ENCODE measurements at regions not wholly inside any gene's neighbourhood (a gene's known extent, or its start where the extent isn't known, plus 50 kb on each side); places are given as distances from the start of the nearest gene placed in this dataset.

DNA sequence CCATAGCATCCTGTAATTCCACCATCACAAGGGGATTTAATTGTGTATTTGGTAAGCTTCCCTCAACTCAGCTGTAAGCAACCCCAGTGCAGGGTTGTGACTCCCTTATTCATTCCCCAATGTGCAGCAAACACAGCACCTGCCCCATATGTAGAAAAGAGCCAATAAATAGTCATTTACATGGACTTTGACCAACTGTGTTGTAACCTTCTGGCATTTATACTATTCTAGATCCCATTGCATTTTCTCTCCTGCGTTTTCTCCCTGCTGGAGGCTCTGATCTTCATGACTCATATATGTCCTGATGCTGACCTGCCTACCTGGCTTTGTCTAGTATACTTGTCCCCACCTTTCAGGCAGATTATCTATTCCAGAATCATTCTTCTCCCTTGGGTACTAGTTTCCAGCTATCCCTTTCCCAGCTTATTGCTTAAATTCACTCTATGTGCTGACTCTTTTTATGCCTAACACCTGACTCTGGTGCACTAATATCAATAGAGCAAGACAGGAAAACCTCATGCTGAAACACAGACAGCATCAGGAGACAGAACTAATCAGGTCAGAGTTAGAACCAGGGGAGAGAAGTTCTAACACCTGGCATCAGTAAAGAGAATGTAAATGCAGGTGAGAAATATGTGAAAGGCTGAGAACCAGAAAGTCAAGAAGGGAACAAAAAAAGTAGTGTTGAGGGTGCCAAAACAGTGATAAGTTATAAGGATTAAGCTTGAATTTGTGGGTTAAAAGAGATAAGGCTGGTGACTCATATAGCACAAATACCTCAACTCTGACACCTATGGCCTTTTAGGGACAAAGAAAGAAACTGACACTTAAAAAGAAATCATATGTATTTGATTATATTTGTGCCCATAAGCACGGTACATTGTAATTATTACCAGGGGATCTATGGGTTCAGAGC is 402.7 kb downstream of the IPMK start:
- DNase-seq = no peak

DNA sequence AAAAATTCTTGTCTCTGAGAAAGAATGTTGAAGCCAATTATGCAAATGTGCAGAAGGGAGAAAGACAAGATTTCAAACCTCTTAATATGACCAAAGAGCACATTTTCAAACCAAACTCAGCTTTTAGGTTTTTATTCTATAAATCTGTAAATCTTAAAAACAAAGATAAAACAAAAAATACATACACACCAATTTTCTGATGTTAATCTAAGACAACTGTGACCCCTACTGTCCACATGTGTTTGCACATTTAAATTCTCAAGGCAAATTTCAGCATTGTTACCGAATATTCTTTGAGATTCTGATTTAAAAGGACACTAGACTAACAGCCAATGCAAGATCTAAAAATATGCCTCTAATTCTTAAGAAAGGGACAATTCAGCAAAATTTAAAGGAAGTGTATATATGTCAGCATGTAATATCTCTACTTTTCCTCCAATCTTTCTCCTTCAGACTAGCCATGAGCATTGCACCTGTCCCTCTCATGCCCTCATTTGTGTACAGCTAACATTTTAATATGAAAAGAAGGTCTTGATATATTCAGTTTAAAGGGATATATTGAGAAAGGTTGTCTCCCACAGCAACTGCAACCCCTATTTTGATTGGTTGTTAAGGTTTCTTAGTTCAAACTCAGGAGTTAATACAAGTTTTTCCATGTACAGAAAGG is 417.9 kb downstream of the IPMK start:
- no peak for DNase-seq

DNA sequence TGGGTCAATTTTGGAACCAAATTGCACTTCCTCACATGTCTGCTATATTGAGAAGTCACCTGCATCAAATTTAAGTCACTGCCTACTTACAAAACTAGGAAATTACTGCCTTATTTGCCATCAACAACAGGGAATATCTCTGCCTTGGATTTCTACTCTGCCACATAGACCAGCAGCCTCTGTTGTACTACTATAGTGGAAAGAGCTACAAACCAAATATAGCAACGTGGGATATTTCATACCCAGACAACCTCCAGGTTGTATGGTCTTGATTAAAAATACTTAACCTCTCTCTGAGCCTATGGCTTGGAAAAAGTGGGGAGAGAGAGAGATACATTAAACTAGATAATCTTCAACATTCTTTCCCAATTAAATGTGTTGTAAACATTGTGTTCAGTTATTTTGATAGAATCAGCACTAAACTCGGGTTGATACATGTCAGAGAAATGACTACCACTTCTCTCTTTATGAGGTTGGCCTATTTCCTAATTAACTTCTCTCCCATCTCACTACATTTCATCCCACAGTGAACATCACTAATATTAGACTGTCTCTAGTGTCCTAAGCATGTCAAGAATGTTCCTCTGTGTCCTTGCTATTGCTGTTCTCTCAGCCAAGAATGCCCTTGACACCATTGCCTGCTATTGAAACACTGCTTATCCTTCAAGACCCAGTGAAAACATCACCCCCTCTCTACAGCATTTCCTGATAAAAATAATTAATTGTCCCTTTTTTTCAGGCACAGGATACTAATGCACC is 421.2 kb downstream of the IPMK start:
- no peak for DNase-seq

DNA sequence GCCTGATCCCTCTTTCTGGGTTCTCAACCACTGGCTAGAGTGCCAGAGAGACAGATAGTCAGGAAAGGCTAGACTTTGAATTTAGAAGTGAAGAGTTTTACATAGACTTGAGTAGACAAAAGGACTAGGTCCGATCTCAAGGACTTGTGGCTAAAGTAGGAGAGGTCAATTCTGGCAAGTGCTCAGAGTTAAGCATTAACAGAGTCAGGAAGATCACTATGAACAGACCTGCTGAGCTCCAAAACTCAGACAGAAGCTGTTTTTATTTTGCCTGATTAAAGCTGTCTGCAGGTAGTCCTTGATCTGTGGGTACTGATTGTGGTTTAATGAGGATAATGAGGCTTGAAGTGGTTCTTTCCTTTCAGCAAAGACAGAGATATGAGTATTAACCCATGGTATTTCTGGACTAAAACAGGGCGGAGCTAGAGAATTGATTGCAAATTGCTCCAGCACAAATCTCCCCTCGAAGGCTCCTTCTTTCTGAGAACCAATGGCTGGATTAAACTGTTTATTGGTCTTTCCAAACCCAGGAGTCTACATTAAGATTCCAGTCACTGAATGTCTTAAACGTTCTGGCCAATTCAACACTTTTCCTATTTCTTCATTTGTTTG is 423.2 kb downstream of the IPMK start:
- DNase-seq = no peak

DNA sequence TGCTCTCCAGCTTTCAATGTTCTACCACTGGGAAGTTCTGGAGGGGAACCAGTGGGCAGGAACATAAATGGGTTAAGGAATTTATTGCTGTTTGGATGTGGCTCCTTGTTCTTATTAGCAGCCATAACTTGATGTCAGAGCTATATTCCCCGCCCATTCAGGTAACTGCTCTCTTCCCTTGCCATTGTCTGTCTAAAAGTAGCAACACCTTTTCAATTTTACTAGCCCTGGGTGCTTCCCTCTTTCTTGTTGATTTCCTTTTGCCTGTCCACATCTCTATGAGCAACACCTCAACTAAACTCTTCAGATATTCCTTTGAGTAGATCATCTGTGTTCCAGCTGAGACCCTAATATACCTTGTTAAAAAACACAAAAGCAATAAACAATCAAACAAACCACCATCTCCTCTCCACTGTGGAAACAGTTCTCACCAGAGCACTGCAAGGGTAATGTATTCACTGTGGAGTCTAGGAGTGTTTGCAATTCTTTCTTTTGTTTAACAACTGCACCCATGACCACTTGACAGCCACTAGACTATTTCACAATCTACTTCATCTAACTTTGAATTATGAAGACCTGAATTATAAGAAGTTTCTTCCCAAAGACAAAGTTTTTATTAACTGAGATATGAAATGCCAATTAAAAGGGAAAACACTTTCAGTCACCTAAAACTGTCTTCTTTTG is 436.7 kb downstream of the IPMK start:
- DNase-seq = no peak

DNA sequence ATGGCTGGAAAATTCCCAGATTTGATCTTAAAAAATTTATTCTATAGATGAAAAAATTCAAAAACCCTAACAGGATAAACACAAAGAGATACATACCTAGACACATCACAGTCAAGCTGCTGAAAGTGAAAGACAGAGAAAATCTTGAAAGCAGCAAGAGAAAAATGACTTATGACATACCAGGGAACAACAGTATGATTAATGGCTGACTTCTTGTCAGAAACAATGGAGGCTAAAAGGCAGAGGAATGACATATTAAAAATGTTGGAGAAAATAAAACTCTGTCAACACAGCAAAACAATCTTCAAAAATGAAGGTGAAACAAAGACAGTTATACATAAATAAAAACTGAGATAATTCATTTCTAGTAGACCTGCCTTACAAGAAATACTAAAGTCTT is 442.7 kb downstream of the IPMK start:
- DNase-seq = no peak

DNA sequence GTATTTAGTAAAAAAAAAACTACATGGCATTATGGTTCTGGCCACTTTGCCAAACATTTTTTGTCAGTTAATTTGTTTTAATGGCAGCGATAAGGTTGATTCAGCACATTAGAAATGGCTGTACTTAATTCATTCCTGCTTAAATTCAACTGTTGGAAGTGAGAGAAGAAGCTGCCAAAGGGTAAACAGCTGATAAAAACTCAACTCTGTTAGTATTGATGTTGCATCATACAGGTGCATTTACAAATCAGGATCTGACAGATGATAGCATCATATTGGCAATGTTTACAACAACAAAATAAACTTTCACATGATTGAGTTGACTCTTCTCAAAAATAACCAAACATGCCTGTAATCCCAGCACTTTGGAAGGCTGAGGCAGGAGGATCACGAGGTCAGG is 444.3 kb downstream of the IPMK start:
- no peak for DNase-seq

DNA sequence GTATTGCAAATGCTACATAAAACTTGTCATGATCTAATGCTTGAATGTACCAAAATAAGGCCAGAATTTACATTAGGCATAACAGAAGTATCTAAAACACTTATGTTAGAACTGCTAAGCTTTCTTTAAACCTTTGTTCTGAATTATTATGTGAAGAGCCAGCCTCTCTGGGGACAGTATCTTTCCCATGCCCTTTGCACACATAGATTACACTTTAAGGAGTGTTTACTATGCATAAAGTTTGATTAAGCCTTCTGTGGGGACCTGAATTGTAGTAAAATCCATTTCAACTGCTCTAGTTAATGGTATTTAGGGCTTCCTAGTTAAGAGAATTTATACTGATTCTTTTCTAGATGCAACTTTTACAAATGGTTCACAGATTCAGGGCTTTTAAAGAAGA is 444.7 kb downstream of the IPMK start:
- no peak for DNase-seq

DNA sequence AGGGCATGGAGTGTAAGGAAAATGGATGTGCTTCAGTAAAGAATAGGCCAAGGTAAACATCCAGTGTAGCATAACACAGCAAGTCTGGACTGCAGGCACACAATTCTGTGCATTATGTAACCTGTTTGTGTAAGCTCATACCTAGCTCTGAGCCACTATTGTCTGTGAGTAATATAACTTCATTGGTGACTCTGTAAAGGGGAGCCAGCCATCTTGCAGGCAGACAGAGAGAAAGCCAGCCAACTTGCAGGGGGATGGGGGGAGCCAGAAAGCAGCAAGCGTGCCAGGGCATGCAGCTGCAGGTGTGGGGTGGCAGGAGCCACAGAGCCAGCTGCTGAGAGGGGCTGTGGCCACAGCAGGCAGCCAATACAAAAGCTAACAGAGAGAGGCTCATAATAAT is 449.2 kb downstream of the IPMK start:
- DNase-seq = no peak

DNA sequence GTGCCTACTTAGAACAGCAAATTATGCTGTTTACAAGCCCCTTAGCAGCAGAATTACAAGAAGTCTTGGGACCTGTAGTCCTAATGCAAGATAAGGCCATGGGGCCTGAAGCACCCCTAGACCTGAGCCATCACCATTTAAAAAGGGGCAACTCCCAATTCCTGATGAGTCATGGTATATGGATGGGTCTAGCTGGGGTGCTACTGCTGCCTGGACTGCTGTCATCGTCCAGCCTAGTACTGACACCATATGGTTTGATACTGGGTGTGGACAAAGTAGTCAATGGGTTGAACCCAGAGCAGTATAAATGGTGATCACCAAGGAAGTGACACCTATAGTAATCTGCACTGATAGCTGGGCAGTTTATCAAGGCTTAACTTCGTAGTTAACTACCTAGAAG is 450.0 kb downstream of the IPMK start:
- DNase-seq = no peak

DNA sequence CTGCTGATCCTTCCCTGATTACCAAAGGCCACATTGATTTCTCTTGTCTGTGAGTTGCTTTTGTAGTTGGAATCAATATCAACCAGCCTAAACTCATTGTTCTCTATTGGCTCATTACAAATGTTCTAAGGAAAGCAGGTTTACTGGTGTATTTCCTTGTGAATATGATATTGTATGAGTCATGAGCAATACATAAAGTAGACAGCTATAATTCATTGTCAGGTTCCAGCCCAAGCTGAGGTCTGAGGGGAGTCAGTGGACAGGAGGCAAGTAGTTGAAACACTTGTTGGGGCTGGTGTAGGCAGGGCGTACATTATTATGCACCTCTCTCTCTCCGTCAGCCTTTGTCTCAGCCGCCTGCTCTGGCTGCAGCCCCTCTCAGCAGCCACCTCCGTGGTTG is 451.7 kb downstream of the IPMK start:
- DNase-seq = no peak

DNA sequence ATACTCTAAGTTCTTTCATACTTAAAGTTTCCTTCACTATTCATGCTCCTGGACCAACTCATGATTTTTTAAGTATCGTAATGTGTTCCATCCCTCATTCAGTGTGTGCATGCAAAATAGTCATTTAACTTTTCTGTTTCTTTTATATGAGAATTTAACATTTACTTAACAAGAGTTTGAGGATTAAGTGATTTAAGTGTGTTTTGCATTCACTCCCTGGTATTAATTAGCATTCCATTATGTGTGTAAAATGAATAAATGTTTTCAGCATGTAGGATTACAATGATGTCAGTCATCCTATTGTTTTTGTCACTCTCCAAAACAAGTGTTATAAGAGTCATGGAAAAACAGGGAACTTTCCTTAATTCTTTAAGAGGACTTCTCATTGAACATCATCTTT is 457.7 kb downstream of the IPMK start:
- DNase-seq = no peak

DNA sequence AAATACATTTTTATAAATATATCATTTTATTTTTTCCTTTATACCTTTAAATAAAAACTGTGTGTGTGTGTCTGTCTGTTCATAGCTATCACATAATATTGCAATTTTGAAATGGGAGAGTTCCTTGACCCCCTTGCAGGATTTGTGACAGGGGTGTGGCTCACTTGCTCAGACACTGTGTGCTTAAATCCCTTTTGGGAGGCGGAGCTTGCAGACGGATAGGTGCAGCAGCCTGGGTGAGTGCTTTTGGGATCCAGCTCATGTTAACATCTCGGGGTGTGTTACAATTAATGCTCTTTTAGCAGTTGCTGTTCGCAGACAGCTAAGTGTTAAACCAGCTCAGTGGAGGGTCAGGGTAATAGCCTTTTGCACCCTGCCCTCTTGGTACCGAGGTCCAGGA is 459.8 kb downstream of the IPMK start:
- DNase-seq = no peak

DNA sequence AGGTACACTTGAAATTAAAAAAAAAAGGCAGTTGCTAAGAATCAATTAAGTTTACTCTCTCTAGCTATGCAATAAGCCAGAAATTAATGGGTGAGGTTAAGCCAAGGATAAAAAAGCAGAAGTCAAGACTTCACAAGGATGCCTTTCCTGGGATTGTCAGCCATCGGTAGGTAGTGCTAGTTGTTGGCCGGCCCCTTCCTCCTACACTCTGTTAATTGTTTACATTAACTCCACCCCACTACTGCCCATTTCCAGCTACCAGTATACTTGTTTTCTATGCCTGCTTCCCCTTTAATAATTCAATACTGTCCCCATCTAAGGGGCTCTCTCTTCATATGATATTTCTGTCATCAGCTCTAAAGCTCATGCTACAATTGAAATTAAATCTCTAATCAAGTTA is 461.0 kb downstream of the IPMK start:
- DNase-seq = no peak

DNA sequence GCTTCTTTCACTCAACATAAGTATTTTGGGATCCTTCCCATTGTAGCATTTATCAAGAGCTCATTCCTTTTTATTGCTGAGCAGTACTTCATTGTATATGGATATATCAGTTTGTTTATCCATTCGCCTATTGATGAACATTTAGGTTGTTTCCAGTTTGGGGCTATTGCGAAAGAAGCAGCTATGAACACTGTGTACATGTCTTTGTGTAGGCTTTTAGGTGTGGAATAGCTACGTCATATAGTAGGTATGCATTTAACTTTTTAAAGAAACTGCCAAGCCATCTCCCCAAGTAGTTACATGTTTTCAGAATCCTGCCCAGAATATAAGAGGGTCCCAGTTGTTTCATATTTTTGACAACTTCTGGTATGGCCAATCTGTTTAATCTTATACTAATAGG is 468.1 kb downstream of the IPMK start:
- DNase-seq = no peak

DNA sequence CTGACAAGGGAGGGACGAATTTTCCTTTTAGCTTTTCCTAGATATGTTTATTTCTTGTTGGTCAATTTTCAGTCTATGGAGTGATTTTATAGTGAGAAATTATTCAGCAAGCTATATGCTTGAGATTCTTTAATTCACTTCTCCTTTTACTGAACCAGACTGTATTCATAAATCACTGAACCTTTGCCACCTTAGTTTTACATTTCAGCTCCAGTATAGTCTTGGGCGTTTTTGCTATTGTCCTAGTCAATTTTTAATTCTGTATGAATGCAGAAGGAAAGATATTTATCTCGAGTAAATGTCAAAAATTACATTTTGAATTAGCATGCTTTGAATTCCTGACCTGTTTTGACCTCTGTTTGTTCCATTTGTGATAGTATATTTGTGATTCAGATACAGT is 468.9 kb downstream of the IPMK start:
- DNase-seq = no peak

DNA sequence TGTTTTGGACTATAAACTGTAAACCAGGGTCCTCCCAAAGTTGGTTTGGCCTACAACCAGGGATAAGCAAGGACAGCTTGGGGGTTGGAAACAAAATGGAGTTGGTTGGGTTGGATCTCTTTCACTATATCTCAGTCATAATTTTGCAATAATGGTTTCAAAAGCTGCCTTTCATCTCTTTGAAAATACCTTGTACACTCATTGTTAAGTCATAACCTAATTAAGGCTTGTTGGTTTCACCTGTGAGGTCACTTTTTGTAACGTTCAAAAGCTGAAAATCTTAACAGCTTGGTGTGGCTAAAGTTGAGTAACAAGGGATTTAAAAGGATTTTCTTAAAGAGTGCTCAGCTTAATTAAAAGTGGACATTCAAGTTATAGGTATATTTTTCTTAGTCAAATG is 476.1 kb downstream of the IPMK start:
- DNase-seq = no peak

DNA sequence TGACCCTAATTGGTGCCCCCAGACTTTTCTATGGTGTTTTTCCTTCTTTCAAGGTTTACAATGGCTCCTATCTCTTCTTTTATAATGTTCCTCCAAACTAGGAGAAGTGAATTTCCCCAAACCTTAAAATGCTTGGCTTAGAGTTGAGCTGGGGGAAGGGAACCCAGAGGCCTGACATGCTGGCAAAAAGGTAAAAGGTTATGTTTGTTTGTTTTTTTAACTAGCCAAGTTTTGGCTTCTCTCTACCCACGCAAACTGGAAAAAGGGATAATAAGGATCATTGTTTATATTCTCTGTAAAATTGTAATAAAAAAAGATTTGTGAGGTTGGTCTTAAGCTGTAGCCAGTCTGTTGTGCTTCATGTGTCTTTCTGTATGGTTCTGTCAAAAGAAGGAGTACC is 477.0 kb downstream of the IPMK start:
- DNase-seq = no peak

DNA sequence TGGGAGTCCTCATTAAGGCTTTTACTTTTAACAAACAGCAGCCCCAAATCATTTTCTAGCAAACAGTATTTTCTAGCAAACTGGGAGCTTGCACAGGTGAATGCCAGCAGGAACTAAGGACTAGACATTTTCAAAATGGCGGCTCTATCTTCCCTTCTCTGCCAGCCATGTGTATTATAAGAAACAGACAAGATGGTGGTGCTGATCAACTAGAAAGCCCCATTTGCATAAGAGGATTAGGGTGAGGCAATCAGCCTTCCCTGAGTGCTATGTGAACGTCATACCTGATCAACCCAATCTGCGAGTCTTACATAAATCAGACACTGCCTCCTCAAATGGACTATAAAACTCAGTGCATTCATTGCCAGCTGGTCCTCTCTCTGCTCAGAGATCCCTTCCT is 479.6 kb downstream of the IPMK start:
- DNase-seq = no peak

DNA sequence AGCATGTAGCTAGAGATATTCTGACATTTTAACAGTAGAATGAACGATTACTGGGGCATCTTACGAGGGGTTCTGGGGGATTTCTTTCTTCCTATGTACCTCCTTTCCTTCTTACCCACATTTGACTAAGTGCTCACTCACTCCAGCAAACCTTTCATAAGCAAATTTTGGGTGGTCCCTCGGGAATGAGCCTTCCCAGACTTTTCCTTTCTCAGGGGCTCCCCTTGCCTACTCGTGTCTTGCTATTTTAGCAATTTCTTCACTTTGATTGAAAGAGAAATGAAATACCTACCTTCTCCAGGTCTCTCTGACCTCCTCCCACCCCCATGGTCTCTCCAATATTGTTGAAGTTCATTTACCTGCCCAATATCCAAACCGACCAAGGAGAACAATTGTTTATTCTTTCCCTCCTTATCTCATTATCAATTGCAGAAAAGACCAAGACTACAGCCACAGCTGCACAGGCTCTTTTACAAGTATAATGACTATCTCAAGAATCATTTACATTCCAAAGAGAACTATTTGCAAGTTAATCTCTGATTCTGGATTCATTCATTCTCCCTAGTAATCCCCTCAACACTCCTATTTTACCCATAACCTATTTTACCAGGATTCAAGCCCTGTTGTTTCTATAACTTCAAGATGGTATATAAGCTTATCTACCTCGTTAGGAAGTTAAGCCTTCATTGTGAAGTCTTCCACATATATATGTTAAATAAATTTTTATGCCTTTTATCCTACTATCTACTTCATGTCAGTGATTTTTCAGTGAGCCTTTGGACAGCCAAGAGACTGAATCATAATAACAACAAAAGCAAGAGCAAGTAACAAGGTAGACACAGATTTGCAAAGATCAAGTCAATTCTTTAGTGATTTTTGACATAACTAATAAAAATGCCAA is 480.6 kb downstream of the IPMK start:
- DNase-seq = no peak

DNA sequence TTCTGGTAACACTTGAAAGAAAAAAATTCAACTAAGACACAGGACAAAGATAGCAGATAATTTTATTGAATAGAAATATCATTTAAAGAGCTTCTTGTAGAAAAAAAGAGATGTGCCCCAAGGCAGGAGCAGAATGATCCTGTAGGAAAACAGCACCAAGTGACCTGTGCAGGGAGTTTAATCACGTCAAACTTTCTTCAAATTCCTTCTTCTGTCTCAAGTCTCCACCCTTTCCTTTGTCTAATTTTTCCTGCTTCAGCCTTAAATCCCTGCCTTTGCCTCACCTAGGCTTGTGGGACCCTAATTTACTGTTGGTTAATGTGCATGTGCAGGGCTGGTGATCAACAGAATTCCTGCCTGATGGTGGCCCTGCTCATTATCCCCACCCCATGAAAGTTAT is 481.4 kb downstream of the IPMK start:
- DNase-seq = no peak

DNA sequence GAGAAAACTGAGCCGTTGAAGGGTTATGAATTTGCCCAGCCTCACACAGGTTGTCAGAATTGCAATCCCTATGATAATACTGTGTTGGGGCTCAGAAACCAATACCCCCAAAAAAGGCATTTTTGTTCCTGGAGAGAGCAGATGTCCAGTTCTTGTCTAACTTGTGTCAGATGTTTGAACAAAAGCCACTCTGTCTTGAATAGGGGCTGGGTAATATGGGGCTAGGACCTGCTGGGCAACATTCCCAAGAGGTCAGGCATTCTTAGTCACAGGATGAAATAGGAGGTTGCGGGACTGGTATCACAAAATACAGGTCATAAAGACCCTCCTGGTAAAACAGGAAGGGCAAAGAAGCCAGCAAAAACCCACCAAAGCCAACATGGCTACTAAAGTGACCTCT is 482.1 kb downstream of the IPMK start:
- DNase-seq = no peak

Data from suppressor macrophage treated with lipopolysaccharide for 1 hour (primary cell).